Cardiac fibroblast (primary cell): ENCODE measurements at regions not wholly inside any gene's neighbourhood (a gene's known extent, or its start where the extent isn't known, plus 50 kb on each side); places are given as distances from the start of the nearest gene placed in this dataset.

Experiments
- DNase-seq, 2 donors: peaks; one replicate each; pipeline versions ENCODE4 v3.0.0 to v3.0.0-alpha.2; 2010; ENCODE audit warnings: low read depth in 2 of 2
- H3K4me3 ChIP-seq, 2 donors: replicated peaks in 1 of 2; 1 replicate in 1 of 2; 2 replicates in 1 of 2; pipeline ENCODE4 v1.5.1; 2011; ENCODE audit warnings: low read depth in 2 of 2, low read length in 2 of 2, mild to moderate bottlenecking in 2 of 2, moderate library complexity in 1 of 2
- CTCF ChIP-seq: IDR thresholded peaks from one replicate; pipeline ENCODE4 v1.5.1; 2011; ENCODE audit warnings: low read depth, mild to moderate bottlenecking, low read length, inconsistent platforms

DNA sequence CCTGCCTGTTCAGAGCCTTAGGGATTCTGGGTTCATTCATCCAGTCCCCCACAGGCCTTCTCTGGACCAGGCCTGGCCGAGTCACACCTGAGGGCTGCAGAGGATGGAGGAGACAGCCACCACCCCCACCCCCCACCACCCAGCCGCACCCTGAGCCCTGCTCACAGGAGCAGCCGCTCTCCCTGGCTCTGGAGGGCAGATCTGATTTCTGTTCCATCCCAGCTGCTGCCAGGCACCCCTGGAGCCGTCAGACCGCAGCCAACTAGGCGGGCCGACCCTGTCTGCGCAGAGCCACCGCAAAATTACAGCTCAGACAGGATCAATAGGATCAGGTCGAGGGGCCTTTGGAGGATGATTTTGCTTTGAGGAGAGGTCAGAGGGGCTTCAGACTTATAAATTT lies 154.6 kb upstream of the MYL2 start:
- no peak overlapping the region for H3K4me3 ChIP-seq
- no peak for TF ChIP-seq CTCF

DNA sequence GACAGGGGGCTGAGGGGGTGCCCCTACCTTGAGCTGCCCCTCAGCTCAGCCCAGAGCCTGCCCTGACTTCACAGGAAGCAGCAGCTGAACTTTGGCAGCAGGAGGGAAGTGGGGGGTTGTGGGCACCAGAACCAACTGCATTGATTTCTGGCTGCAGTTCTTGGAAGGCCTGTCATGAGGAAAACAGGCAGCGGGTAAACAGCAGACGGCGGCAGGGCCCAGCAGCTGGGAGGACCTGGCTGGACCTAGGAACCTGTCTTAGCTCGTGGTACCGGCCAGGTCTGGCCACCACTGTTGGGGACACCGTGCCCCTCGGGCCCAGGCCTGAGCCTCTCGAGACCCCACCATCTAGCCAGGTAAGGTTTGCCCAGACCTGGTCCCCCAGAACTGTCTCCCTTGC lies 154.2 kb upstream of the MYL2 start:
- H3K4me3 ChIP-seq = no peak overlapping the region
- no peak for TF ChIP-seq CTCF
- no peak for DNase-seq

More for the DNA sequence above, 154.6 kb upstream of the MYL2 start:
- no peak for DNase-seq

DNA sequence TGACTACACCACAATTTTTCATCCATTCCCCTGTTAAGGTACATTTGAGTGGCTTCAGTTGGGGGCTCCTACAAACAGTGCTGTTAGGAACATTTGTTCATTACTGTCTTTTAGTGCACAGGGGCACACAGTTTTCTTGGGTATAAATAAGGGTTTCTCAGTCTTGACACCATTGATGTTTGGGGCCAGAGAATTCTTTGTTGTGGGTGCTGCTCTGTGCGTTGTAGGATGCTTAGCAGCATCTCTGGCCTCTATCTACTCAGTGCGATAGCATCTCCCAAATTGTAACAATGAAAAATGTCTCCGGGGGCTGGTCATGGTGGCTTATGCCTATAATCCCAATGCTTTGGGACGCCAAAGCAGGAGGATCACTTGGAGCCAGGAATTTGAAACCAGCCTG lies 153.0 kb upstream of the MYL2 start:
- DNase-seq = no peak
- H3K4me3 ChIP-seq = no peak overlapping the region
- TF ChIP-seq CTCF = no peak

GRCh38 chr12:111072299-111072698 lies 151.9 kb upstream of the MYL2 start:
- no peak overlapping the region for H3K4me3 ChIP-seq
- TF ChIP-seq CTCF = no peak
- no peak for DNase-seq

GRCh38 chr12:111069886-111070285 lies 149.5 kb upstream of the MYL2 start:
- no peak overlapping the region for H3K4me3 ChIP-seq

DNA sequence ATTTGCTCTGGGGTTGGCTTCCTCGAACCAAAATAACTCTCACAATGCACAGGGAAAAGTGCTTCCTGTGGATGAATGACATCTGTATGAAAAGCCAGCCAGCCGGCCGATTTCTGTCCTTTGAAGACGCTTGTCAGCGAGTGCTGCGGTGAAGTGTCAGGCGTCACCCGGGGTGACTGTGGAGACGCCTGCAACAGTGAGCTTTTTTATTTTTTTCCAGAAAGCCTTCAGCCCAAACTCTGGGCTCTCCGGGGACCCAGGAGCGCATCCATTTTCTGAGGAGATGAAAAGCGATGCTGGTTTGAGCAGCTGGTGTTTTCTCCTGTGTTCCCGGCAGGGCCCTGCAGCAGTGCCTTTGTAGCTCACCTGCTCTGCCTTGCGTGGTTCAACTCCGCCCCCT lies 147.9 kb upstream of the MYL2 start:
- TF ChIP-seq CTCF = no peak
- H3K4me3 ChIP-seq = no peak overlapping the region
- DNase-seq = no peak

More at GRCh38 chr12:111069886-111070285, 149.5 kb upstream of the MYL2 start:
- TF ChIP-seq CTCF = no peak
- no peak for DNase-seq

GRCh38 chr12:111067498-111067897 lies 147.1 kb upstream of the MYL2 start:
- H3K4me3 ChIP-seq = no peak overlapping the region
- no peak for TF ChIP-seq CTCF
- DNase-seq = no peak
